ENCODE measurements at regions not wholly inside any gene's neighbourhood (a gene's known extent, or its start where the extent isn't known, plus 50 kb on each side); places are given as distances from the start of the nearest gene placed in this dataset.
"Not testable (repeated sequence)": the region's sequence is repeated elsewhere in the genome, so short reads cannot be mapped to it uniquely, and the experiment has no call there.

DNA sequence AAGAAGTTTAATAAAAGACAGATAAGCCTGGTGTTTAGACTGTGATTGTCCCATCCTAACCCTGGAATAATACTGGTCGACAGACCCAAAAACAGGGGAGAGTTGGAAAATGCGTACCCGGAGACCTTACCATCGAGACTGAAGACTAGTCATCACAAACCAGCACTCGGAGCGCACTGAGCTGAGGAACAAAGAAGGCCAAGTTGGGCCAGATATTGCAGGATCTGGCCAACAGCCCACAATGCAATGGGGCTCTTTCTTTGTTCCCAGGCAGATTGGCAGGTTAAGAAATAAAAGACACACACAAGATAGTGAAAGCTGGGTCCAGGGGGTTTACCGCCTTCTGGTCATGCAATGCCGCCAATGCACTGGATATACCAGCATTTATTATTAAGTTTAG, 188.7 kb upstream of the RAI14 start:
- TF ChIP-seq POLR2A (IDR thresholded peaks at IDR 0.05; ENCODE audit: low read depth, low read length) (no peak), TAF1 (IDR thresholded peaks at IDR 0.05; ENCODE audit: low read depth, low read length) (no peak), PAX5 (IDR thresholded peaks at IDR 0.05; ENCODE audit: insufficient read depth, low read length, severe bottlenecking) (no peak), POLR2AphosphoS5 (IDR thresholded peaks at IDR 0.05; ENCODE audit: low read depth, low read length) (no peak), POU2F2 (IDR thresholded peaks at IDR 0.05; ENCODE audit: low read depth, low read length) (no peak), SPI1 (IDR thresholded peaks at IDR 0.05; ENCODE audit: low read depth, low read length) (no peak)
- DNase-seq (ENCODE audit: insufficient read length, low spot score) (no peak), FAIRE-seq (no peak)

DNA sequence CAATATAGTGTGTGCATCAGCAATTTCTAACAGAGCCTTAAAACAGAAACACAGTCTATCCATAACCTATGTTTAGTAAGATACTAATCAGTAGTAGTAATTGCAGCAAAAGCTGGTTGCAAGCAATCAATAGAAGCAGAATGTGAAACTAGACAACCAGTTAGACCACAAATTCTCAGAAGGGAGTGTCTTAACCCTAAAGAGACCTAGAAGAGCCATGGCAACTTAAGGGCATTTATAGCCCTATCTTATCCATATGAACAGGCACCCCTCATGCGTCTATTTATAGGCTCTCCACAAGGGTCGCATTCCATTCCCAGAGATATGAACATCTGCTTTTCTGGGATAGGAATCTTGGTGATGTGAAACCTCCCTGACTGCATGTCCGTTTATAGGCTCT, 188.1 kb upstream of the RAI14 start:
- not testable (repeated sequence) for FAIRE-seq; DNase-seq (ENCODE audit: insufficient read length, low spot score)

DNA sequence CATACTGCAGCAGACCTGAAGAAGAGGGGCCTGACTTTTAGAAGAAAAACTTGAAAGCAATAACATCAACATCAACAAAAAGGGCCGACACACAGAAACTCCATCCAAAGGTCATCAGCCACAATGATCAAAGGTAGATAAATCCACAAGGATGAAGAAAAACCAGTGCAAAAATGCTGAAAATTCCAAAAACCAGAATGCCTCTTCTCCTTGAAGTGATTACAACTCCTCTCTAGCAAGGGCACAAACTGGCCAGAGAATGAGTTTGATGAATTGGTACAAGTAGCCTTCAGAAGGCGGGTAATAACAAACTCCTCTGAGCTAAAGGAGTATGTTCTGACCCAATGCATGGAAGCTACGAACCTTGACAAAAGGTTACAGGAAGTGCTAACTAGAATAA, 186.2 kb upstream of the RAI14 start:
- no peak for TF ChIP-seq PAX5 (IDR thresholded peaks at IDR 0.05; ENCODE audit: insufficient read depth, low read length, severe bottlenecking)
- no peak for TF ChIP-seq TAF1 (IDR thresholded peaks at IDR 0.05; ENCODE audit: low read depth, low read length)
- TF ChIP-seq SPI1 (IDR thresholded peaks at IDR 0.05; ENCODE audit: low read depth, low read length), result no peak
- TF ChIP-seq POU2F2 (IDR thresholded peaks at IDR 0.05; ENCODE audit: low read depth, low read length), result no peak
- no peak for TF ChIP-seq POLR2A (IDR thresholded peaks at IDR 0.05; ENCODE audit: low read depth, low read length)
- TF ChIP-seq POLR2AphosphoS5 (IDR thresholded peaks at IDR 0.05; ENCODE audit: low read depth, low read length), result no peak
- DNase-seq (ENCODE audit: insufficient read length, low spot score) (no peak), FAIRE-seq (no peak)

DNA sequence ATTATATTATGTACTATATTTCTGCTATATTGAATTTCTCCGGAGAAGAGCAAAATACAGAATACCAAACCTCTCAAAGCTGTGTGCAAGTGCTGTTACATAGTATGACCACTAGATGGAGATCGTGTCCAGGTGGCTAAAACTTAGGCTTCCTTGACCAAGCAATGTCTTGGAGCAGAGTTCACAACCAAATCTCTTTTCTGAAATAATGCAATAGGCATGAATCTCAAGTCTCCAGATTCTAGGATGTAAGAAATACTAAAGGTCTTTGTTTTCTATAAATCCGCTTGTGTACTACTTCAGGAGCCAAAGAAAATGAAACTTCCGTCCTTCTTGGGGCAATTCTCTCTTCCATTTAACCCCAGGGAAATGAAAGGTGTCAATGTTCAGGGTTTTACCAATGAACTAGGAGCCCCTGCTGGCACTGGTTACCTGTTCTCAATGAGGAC, 181.5 kb upstream of the RAI14 start:
- DNase-seq (ENCODE audit: insufficient read length, low spot score) (no peak), FAIRE-seq (peak; percentile 65)
- no peak for TF ChIP-seq SPI1 (IDR thresholded peaks at IDR 0.05; ENCODE audit: low read depth, low read length)
- TF ChIP-seq POLR2AphosphoS5 (IDR thresholded peaks at IDR 0.05; ENCODE audit: low read depth, low read length), result no peak
- TF ChIP-seq POU2F2 (IDR thresholded peaks at IDR 0.05; ENCODE audit: low read depth, low read length), result no peak
- TF ChIP-seq TAF1 (IDR thresholded peaks at IDR 0.05; ENCODE audit: low read depth, low read length), result no peak
- no peak for TF ChIP-seq PAX5 (IDR thresholded peaks at IDR 0.05; ENCODE audit: insufficient read depth, low read length, severe bottlenecking)
- TF ChIP-seq POLR2A (IDR thresholded peaks at IDR 0.05; ENCODE audit: low read depth, low read length), result no peak

DNA sequence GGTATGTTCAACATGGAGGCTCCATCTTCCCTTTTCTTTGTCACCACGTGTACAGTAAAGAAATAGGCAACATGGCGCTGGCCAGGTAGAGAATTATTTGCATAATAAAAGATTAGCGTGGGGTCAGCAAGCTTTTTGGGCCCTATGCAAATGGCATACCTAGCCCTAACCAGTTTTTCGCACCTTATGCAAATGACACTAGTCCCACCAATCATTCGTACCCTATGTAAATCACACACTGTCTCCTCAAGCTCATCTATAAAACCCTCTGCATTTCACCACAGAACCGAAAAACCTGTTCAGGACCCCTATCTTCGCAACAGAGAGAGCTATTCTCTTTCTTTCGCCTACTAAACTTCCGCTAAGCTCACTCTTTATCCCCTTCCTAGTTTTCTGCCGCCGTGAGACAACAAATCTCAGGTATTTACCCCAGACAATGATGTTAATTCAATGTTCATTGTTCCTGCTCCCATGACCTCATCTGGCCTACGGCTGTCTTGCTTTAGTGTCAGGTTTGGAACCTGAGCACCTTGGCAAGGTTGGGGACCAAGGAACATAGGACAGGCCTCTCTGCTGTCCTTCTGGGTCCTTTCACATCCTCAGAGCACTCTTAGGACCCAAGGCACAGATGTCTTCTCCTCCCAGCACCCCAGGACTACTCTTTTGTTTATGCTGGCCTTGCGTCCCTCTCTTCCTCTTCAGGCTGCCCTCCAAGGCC, 180.7 kb upstream of the RAI14 start:
- DNase-seq (ENCODE audit: insufficient read length, low spot score) (no peak), FAIRE-seq (no peak)
- TF ChIP-seq PAX5 (IDR thresholded peaks at IDR 0.05; ENCODE audit: insufficient read depth, low read length, severe bottlenecking) (no peak), SPI1 (IDR thresholded peaks at IDR 0.05; ENCODE audit: low read depth, low read length) (no peak), POU2F2 (IDR thresholded peaks at IDR 0.05; ENCODE audit: low read depth, low read length) (no peak), TAF1 (IDR thresholded peaks at IDR 0.05; ENCODE audit: low read depth, low read length) (no peak), POLR2A (IDR thresholded peaks at IDR 0.05; ENCODE audit: low read depth, low read length) (no peak), POLR2AphosphoS5 (IDR thresholded peaks at IDR 0.05; ENCODE audit: low read depth, low read length) (no peak)

DNA sequence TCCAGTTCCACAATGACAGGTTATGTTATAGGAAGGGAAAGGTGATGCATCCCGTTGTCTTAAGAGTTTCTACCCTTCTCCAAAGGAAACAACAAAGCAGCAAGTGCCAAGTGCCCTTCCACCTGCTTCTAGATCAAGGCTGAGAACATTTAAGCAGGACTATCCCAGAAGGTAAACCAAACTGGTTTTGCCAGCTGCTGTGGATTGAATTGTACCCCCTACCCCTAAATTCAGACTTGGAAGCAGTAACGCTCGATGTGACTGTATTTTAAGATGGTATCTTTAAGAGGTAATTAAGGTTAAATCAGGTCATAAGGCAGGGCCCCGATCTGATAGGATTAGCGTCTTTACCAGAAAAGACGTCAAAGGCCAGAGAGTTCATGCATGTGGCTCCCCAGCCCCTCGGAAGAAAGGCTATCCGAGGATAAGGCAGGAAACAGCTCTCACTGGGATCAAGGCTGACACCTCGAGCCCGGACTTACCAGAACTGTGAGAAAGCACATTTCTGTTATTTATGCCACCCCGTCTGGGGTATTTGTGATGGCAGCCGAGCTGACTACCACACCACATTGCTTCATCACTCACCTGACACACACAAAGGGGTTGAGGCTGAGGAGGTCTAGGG, 179.1 kb upstream of the RAI14 start:
- no peak for DNase-seq (ENCODE audit: insufficient read length, low spot score)
- TF ChIP-seq TAF1 (IDR thresholded peaks at IDR 0.05; ENCODE audit: low read depth, low read length), result no peak
- no peak for TF ChIP-seq SPI1 (IDR thresholded peaks at IDR 0.05; ENCODE audit: low read depth, low read length)
- no peak for TF ChIP-seq POLR2A (IDR thresholded peaks at IDR 0.05; ENCODE audit: low read depth, low read length)
- no peak for TF ChIP-seq POLR2AphosphoS5 (IDR thresholded peaks at IDR 0.05; ENCODE audit: low read depth, low read length)
- TF ChIP-seq POU2F2 (IDR thresholded peaks at IDR 0.05; ENCODE audit: low read depth, low read length), result no peak
- TF ChIP-seq PAX5 (IDR thresholded peaks at IDR 0.05; ENCODE audit: insufficient read depth, low read length, severe bottlenecking), result no peak
- FAIRE-seq, result no peak

DNA sequence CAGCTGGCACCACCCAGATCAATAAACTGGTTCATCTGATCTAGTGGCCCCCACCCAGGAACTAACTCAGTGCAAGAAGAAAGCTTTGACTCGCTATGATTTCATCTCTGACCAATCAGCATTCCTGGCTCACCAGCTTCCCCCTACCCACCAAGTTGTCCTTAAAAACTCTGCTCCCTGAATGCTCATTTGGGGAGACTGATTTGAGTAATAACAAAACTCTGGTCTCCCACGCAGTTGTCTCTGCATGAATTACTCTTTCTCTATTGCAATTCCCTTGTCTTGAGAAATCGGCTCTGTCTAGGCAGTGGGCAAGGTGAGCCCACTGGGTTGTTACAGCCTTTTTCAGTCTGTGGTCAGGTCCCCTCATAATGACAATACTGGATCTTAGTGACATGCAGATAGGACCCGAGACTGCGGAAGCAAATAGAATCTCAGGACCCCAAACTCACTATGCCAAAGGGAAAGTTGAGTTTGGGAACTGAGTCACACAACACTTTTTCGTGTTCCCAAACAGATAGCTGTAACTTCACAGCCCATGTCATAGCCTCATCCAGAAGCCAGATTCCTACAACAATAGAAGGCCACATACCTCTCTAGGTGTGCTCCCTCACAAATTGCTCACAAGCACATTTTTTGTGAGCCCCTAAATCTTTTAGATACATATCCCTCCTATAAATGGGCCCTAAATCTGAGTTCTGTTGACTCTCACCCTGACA, 175.2 kb upstream of the RAI14 start:
- FAIRE-seq (no peak), DNase-seq (ENCODE audit: insufficient read length, low spot score) (no peak)
- no peak for TF ChIP-seq TAF1 (IDR thresholded peaks at IDR 0.05; ENCODE audit: low read depth, low read length)
- no peak for TF ChIP-seq POU2F2 (IDR thresholded peaks at IDR 0.05; ENCODE audit: low read depth, low read length)
- no peak for TF ChIP-seq POLR2AphosphoS5 (IDR thresholded peaks at IDR 0.05; ENCODE audit: low read depth, low read length)

DNA sequence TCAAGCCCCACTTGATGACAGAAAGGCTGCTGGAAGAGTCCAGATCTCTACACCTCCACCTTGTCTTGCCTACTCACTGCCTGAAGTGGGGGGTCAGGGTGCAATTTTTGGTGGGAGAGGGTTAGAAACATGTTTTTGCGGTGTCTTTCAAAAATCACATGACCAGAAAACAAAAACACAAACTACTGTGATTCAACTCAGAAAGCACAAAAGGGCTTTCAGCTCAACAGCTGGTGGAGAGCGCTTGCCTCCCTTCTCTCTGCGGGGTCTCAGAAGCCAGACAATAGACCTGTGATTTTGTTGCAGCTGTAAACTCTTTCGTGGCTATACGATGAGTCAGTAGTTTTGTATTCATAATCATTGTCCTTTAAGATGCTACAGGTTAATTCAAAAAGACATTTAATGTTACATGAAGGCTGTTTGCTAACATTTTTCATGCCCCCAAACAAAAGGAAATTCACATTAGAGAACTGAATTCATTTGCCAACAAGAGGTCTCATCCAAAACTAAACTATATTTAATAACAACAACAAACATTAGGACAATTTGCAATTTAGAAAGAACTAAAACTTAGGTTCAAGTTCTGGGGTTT, 172.6 kb upstream of the RAI14 start:
- DNase-seq (ENCODE audit: insufficient read length, low spot score) (no peak), FAIRE-seq (no peak)
- TF ChIP-seq POLR2AphosphoS5 (IDR thresholded peaks at IDR 0.05; ENCODE audit: low read depth, low read length) (no peak), TAF1 (IDR thresholded peaks at IDR 0.05; ENCODE audit: low read depth, low read length) (no peak), SPI1 (IDR thresholded peaks at IDR 0.05; ENCODE audit: low read depth, low read length) (no peak), POLR2A (IDR thresholded peaks at IDR 0.05; ENCODE audit: low read depth, low read length) (no peak), PAX5 (IDR thresholded peaks at IDR 0.05; ENCODE audit: insufficient read depth, low read length, severe bottlenecking) (no peak), POU2F2 (IDR thresholded peaks at IDR 0.05; ENCODE audit: low read depth, low read length) (no peak)

DNA sequence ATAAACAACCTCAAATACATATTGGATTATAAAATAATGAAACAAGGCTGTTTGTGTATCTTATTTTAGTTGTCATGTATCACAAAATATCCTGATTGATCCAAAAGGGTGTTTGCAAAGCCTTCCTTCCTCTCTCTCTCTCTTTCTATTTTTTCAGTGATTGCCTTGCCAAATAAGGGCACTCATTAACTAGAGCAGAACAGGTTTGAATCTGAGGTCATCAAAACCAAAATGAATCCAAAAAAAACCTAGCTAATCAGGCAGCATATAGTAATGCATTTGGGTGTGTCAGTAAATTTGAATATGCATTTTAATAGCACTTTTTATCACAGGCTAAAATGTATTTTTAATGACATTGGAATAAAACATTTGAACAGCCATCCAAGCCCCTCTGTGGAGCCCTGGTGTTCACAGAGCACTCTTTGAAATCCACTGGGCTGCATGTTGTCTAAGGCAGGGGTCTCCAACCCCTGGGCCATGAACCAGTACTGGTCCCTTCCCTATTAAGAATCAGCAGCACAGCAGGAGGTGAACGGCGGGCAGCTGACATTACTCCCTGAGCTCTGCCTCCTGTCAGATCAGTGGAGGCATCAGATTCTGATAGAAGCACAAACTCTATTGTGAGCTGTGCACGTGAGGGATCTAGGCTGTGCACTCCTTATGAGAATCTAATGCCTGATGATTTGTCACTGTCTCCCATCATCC, 171.8 kb upstream of the RAI14 start:
- DNase-seq (ENCODE audit: insufficient read length, low spot score), result no peak
- no peak for FAIRE-seq
- TF ChIP-seq PAX5 (IDR thresholded peaks at IDR 0.05; ENCODE audit: insufficient read depth, low read length, severe bottlenecking), result no peak
- no peak for TF ChIP-seq TAF1 (IDR thresholded peaks at IDR 0.05; ENCODE audit: low read depth, low read length)
- TF ChIP-seq POU2F2 (IDR thresholded peaks at IDR 0.05; ENCODE audit: low read depth, low read length), result no peak
- no peak for TF ChIP-seq SPI1 (IDR thresholded peaks at IDR 0.05; ENCODE audit: low read depth, low read length)
- TF ChIP-seq POLR2AphosphoS5 (IDR thresholded peaks at IDR 0.05; ENCODE audit: low read depth, low read length), result no peak
- TF ChIP-seq POLR2A (IDR thresholded peaks at IDR 0.05; ENCODE audit: low read depth, low read length), result no peak

All from GM12891 (cell line).